Pulmonary artery endothelial cell (primary cell): ENCODE measurements at regions not wholly inside any gene's neighbourhood (a gene's known extent, or its start where the extent isn't known, plus 50 kb on each side); places are given as distances from the start of the nearest gene placed in this dataset.
"Not testable (repeated sequence)": the region's sequence is repeated elsewhere in the genome, so short reads cannot be mapped to it uniquely, and the experiment has no call there.

Experiments
- DNase-seq: peaks from one replicate; pipeline ENCODE4 v3.0.0-alpha.2; 2011; ENCODE audit warnings: low read depth, low spot score

GRCh38 chr10:65100881-65101280 lies 1579.7 kb downstream of the REEP3 start:
- not testable (repeated sequence) for DNase-seq

GRCh38 chr10:65110009-65110408 lies 1588.8 kb downstream of the REEP3 start:
- DNase-seq = no peak

GRCh38 chr10:65111059-65111458 lies 1589.9 kb downstream of the REEP3 start:
- DNase-seq = not testable (repeated sequence)

- DNase-seq = no peak
Observed at GRCh38 chr10:65112573-65112972, 1591.4 kb downstream of the REEP3 start.

- DNase-seq = no peak
Observed at GRCh38 chr10:65123120-65123519, 1601.9 kb downstream of the REEP3 start.

- DNase-seq = no peak
Observed at GRCh38 chr10:65125212-65125611, 1604.0 kb downstream of the REEP3 start.

GRCh38 chr10:65126288-65126687 lies 1605.1 kb downstream of the REEP3 start:
- no peak for DNase-seq

- no peak for DNase-seq
Observed at GRCh38 chr10:65128277-65128676, 1607.1 kb downstream of the REEP3 start.

- DNase-seq = no peak
Observed at GRCh38 chr10:65130162-65130758, 1609.1 kb downstream of the REEP3 start.

GRCh38 chr10:65133652-65134051 lies 1612.5 kb downstream of the REEP3 start:
- no peak for DNase-seq

- no peak for DNase-seq
Observed at GRCh38 chr10:65135508-65135907, 1614.3 kb downstream of the REEP3 start.

GRCh38 chr10:65142641-65143435 lies 1621.6 kb downstream of the REEP3 start:
- DNase-seq = no peak

- DNase-seq = no peak
Observed at GRCh38 chr10:65143723-65144122, 1622.5 kb downstream of the REEP3 start.

GRCh38 chr10:65149878-65150277 lies 1628.7 kb downstream of the REEP3 start:
- DNase-seq = no peak

- no peak for DNase-seq
Observed at GRCh38 chr10:65166272-65166671, 1645.1 kb downstream of the REEP3 start.

GRCh38 chr10:65172249-65172648 lies 1651.0 kb downstream of the REEP3 start:
- DNase-seq = no peak

GRCh38 chr10:65176994-65177393 lies 1655.8 kb downstream of the REEP3 start:
- no peak for DNase-seq

- DNase-seq = no peak
Observed at GRCh38 chr10:65183236-65183635, 1662.0 kb downstream of the REEP3 start.

GRCh38 chr10:65186668-65187067 lies 1665.5 kb downstream of the REEP3 start:
- not testable (repeated sequence) for DNase-seq

GRCh38 chr10:65194126-65194525 lies 1672.9 kb downstream of the REEP3 start:
- DNase-seq = no peak

- no peak for DNase-seq
Observed at GRCh38 chr10:65194555-65194954, 1673.4 kb downstream of the REEP3 start.

- DNase-seq = no peak
Observed at GRCh38 chr10:65196111-65196510, 1674.9 kb downstream of the REEP3 start.

- no peak for DNase-seq
Observed at GRCh38 chr10:65197935-65198334, 1676.7 kb downstream of the REEP3 start.
